ENCODE measurements at regions not wholly inside any gene's neighbourhood (a gene's known extent, or its start where the extent isn't known, plus 50 kb on each side); places are given as distances from the start of the nearest gene placed in this dataset.

- Histone ChIP-seq H3K9me1 (ENCODE audit: insufficient read depth, low read length) (no peaks in the 10 kb centered on the region), H2BK5ac (ENCODE audit: low read depth, low read length, poor library complexity, severe bottlenecking) (no peak overlapping the region), H2AK5ac (ENCODE audit: low read depth, low read length) (no peak overlapping the region), H3K9ac (ENCODE audit: low read depth, low read length) (no peak overlapping the region), H4K5ac (ENCODE audit: low read depth, low read length) (no peak overlapping the region), H2BK120ac (ENCODE audit: low read depth, low read length) (no peak overlapping the region), H4K91ac (ENCODE audit: insufficient read depth, low read depth, low read length) (no peak overlapping the region), H3K23ac (ENCODE audit: low read depth, low read length) (no peak overlapping the region), H3K4ac (ENCODE audit: low read depth, low read length) (no peak overlapping the region), H2AFZ (replicated peaks; ENCODE audit: low read length, poor library complexity) (no peak overlapping the region), H3K4me3 (ENCODE audit: insufficient read depth, low read depth, low read length) (no peak overlapping the region), H3K14ac (replicated peaks; ENCODE audit: low read depth, low read length) (no peak overlapping the region), H3K27me3 (ENCODE audit: control insufficient read depth, insufficient read depth, low read length) (no peaks in the 10 kb centered on the region), H3K18ac (ENCODE audit: low read depth, low read length) (no peak overlapping the region), H4K20me1 (ENCODE audit: insufficient read depth, low read length) (no peaks in the 10 kb centered on the region), H2BK15ac (ENCODE audit: low read depth, low read length) (no peak overlapping the region), H3K36me3 (ENCODE audit: control insufficient read depth, insufficient read depth, low read length) (no peaks in the 10 kb centered on the region), H3K4me2 (ENCODE audit: low read depth, low read length) (no peak overlapping the region), H2AK9ac (replicated peaks; ENCODE audit: low read depth, low read length, poor library complexity) (no peak overlapping the region), H3K9me3 (ENCODE audit: control insufficient read depth, insufficient read depth, low read length) (peaks cover 3% of the 10 kb centered on the region), H3K56ac (ENCODE audit: extremely low read depth, insufficient read depth, low read length) (no peak overlapping the region), H4K8ac (ENCODE audit: low read depth in 2 of 2, low read length in 2 of 2) (no peak overlapping the region), H3K27ac (ENCODE audit: insufficient read depth, low read length) (no peak overlapping the region), H3K79me1 (ENCODE audit: low read depth in 1 of 2, low read length in 2 of 2) (no peaks in the 10 kb centered on the region), H2BK20ac (ENCODE audit: low read depth, low read length) (no peak overlapping the region), H3K4me1 (ENCODE audit: control insufficient read depth, insufficient read depth, low read length) (no peaks in the 10 kb centered on the region)
- no peak for TF ChIP-seq CHD1 (IDR thresholded peaks at IDR 0.05; ENCODE audit: low read depth, low read length)
- TF ChIP-seq, protein P1, sequence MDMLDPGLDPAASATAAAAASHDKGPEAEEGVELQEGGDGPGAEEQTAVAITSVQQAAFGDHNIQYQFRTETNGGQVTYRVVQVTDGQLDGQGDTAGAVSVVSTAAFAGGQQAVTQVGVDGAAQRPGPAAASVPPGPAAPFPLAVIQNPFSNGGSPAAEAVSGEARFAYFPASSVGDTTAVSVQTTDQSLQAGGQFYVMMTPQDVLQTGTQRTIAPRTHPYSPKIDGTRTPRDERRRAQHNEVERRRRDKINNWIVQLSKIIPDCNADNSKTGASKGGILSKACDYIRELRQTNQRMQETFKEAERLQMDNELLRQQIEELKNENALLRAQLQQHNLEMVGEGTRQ (IDR thresholded peaks at IDR 0.05; ENCODE audit: low read depth, low read length) = no peak
- TF ChIP-seq, protein P2, sequence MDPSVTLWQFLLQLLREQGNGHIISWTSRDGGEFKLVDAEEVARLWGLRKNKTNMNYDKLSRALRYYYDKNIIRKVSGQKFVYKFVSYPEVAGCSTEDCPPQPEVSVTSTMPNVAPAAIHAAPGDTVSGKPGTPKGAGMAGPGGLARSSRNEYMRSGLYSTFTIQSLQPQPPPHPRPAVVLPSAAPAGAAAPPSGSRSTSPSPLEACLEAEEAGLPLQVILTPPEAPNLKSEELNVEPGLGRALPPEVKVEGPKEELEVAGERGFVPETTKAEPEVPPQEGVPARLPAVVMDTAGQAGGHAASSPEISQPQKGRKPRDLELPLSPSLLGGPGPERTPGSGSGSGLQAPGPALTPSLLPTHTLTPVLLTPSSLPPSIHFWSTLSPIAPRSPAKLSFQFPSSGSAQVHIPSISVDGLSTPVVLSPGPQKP (IDR thresholded peaks at IDR 0.05; ENCODE audit: borderline replicate concordance, low read depth, low read length) = no peak
- no peak for TF ChIP-seq MAZ (IDR thresholded peaks at IDR 0.05; ENCODE audit: borderline replicate concordance, low read depth, low read length)
- no peak for TF ChIP-seq MXI1 (IDR thresholded peaks at IDR 0.05; ENCODE audit: borderline replicate concordance, low read depth, low read length)
- TF ChIP-seq FOS (IDR thresholded peaks at IDR 0.05; ENCODE audit: low read depth, low read length) = no peak
- no peak for TF ChIP-seq RAD21 (IDR thresholded peaks at IDR 0.05; ENCODE audit: low read length)
- TF ChIP-seq MAFK (IDR thresholded peaks at IDR 0.05; ENCODE audit: low read depth, low read length) = no peak
- no peak for TF ChIP-seq NFE2L2 (IDR thresholded peaks at IDR 0.05; ENCODE audit: low read depth, low read length)
- TF ChIP-seq SMC3 (IDR thresholded peaks at IDR 0.05; ENCODE audit: low read depth, low read length) = no peak
- no peak for TF ChIP-seq BHLHE40 (IDR thresholded peaks at IDR 0.05; ENCODE audit: low read depth, low read length)
- no peak for TF ChIP-seq POLR2A (IDR thresholded peaks at IDR 0.05; ENCODE audit: low read depth, low read length)
- TF ChIP-seq RCOR1 (IDR thresholded peaks at IDR 0.05; ENCODE audit: insufficient replicate concordance, low read length) = no peak
- no peak for TF ChIP-seq CTCF (conservative IDR thresholded peaks at IDR 0.05; ENCODE audit: low read depth, low read length)
- TF ChIP-seq RFX5 (IDR thresholded peaks at IDR 0.05; ENCODE audit: low read depth, low read length) = no peak
- no peak for TF ChIP-seq CEBPB (IDR thresholded peaks at IDR 0.05; ENCODE audit: low read depth, low read length)
- in situ Hi-C loops (cut with MboI; ENCODE audit: low sequenced_read_pairs) = no loop called here
- ChIA-PET CTCF (no interaction called here), POLR2A (ENCODE audit: unreplicated experiment) (no interaction called here)
- no peak for ATAC-seq (ENCODE audit: low read depth)
- no peak for DNase-seq
- dilution Hi-C loops (cut with HindIII; ENCODE audit: low sequenced_read_pairs, unreplicated experiment) = no loop called here
- WGBS, 2 experiments (ENCODE audit: extremely low coverage in 2 of 2, insufficient read length in 1 of 2) = no CpG with 5 or more reads among the region's 1 CpG
- intact Hi-C loops (cut with micrococcal nuclease) = no loop called here
- no TSS peak for BruUV-seq (replicated peaks)
These were observed 176.0 kb downstream of the SOX2 start for GRCh38 chr3:181887685-181888084.
